HG03039 (cell line): ENCODE measurements at regions not wholly inside any gene's neighbourhood (a gene's known extent, or its start where the extent isn't known, plus 50 kb on each side); places are given as distances from the start of the nearest gene placed in this dataset.
"Not testable (repeated sequence)": the region's sequence is repeated elsewhere in the genome, so short reads cannot be mapped to it uniquely, and the experiment has no call there.

ENCODE experiments used
- ATAC-seq: cut with Tn5 transposase; IDR thresholded peaks from one replicate; pipeline ENCODE4 v1.9.1; 2021; ENCODE audit warnings: mild to moderate bottlenecking, moderate library complexity; ENCODE audit not compliant: unreplicated experiment

GRCh38 chr11:81634483-81634882 lies 1099.2 kb downstream of the FAM181B start:
- ATAC-seq = no peak

GRCh38 chr11:81602508-81602907 lies 1131.2 kb downstream of the FAM181B start:
- no peak for ATAC-seq

DNA sequence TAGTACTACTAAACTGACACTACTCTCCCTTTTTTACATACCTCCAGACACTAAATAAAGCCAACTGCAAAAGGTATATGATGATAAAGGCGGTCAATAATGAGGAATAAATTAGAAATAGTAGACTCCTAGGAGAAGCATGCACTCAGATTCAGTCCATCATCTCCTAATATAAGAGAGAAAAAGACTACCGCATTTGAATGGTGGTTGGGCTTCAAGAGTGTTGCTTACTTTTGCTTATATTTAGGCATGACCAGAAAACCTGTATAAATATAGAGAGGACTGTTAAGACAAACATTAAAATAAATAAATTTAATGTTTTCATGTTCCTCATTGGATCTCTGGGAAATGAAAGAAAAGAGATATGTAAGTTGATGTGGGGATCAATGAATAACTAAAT lies 1137.0 kb downstream of the FAM181B start:
- ATAC-seq = no peak

- no peak for ATAC-seq
These were observed 1148.2 kb downstream of the FAM181B start for GRCh38 chr11:81585390-81585933.

- ATAC-seq = no peak
These were observed 1154.3 kb downstream of the FAM181B start for GRCh38 chr11:81579339-81579738.

- ATAC-seq = no peak
These were observed 1155.1 kb downstream of the FAM181B start for GRCh38 chr11:81578571-81578970.

DNA sequence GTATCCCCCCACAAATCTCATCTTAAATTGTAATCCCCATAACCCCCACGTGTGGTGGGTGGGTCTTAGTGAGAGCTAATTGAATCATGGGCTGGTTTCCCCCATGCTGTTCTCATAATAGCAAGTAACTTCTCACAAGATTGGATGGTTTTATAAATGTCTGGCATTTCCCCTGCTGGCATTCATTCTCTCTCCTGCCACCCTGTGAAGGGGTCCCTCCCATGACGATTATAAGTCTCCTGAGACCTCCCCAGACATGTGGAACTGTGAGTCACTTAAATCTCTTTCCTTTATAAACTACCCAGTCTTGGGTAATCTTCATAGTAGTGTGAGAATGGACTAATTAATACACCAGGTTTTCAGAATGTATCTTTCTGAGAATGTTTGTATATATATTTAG lies 1159.4 kb downstream of the FAM181B start:
- ATAC-seq = no peak

DNA sequence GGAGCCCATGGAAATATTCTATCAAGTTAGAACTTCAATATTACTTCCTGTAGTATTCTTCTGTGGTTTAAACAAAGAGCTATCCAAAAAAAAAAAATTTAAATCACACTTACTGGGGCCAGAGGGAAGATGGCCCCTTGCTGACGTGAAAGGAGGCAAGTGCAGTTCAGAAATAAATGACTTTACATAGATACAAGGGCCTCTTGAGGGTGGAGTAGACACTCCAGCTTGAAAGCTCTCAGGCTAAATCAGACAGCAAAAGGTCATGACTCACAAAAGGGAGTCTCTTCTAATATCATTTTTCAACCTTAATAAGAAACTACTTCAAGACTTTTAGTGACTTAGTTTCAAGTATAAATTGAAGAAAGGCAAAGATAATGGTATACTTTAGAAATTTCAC lies 1160.3 kb downstream of the FAM181B start:
- no peak for ATAC-seq

GRCh38 chr11:81570669-81571068 lies 1163.0 kb downstream of the FAM181B start:
- no peak for ATAC-seq

- ATAC-seq = no peak
These were observed 1163.7 kb downstream of the FAM181B start for GRCh38 chr11:81569999-81570398.

DNA sequence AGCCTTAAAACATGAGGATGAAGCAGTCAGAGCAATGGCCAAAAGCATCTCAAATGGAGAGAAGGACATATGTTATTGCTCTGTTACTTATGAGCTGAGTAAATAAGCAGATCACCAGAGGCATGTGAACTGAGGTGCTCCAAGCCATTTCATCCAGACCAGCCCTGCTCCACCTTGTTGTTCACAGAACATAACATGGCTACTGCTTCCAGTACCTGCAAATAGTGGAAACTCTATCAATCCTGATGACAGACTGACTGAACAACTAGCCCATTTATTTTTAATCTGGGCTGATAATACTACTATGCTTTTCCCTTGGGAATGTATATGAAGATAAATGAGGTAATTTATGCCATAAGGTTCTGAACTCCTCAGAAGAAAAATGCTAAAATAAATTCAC lies 1164.7 kb downstream of the FAM181B start:
- no peak for ATAC-seq

GRCh38 chr11:81548123-81548522 lies 1185.5 kb downstream of the FAM181B start:
- no peak for ATAC-seq

GRCh38 chr11:81539806-81540205 lies 1193.9 kb downstream of the FAM181B start:
- not testable (repeated sequence) for ATAC-seq

GRCh38 chr11:81515566-81515965 lies 1218.1 kb downstream of the FAM181B start:
- ATAC-seq = no peak

- ATAC-seq = peak; percentile 79
These were observed 1236.4 kb downstream of the FAM181B start for GRCh38 chr11:81497202-81497804.

DNA sequence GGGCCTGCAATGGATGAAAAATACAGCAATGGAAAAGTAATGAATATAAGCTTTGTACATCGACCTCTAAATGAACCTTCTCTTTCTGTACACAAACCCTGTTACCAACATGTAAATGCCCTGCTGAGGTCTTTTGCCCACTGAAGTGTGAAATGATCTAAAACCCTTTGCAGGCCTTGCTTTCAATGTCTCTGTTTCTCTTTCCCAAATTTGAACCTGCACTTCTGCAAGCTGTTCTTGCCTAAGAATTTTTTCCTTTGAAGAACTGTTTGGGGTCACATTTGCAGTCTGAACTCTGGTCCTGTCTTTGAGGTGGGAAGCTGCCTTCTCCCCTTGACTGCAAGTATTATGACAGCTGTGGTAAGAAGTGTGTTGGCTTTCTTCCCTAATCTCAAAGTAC lies 1237.1 kb downstream of the FAM181B start:
- ATAC-seq = no peak

DNA sequence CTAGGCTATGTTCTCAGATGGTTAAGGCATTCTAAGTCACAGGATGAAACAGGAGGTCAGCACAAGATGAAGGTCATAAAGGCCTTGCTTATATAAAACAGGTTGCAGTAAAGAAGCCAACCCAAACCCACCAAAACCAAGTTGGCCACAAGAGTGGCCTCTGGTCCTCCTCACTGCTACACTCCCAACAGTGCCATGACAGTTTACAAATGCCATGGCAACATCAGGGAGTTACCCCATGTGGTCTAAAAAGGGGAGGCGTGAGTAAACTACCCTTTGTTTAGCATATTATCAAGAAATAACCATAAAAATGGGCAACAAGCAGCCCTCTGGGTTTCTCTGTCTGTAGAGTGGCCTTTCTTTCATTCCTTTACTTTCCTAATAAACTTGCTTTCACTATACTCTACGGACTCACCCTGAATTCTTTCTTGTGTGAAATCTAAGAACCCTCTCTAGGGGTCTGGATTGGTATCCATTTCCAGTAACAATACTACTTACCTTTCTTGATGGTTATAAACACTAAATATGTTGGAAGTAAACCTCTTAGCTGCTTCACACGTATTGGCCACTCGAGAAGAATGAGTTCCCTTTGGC lies 1237.9 kb downstream of the FAM181B start:
- ATAC-seq = no peak

- ATAC-seq = no peak
These were observed 1239.2 kb downstream of the FAM181B start for GRCh38 chr11:81494431-81494830.

DNA sequence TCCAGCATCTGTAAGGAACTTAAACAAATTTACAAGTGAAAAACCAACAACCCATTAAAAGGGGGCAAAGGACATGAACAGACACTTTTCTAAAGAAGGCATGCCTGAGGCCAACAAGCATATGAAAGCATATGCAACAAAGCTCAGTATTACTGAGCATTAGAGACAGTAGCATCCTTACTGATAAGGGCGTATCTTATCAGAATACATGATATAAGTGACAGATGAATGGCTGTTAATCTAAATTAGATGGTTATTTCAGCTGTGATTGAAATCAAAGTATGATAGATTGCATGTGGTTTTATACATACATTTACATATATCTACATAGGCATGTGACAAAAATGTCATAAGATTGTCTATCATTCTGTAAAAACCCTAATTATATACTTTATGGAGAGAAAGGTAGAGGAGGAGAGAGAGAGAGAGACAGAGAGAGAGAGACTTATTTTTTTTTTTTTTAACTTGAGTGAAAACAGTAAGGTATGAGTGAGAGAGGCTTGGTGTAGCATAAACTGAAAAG lies 1240.7 kb downstream of the FAM181B start:
- ATAC-seq = no peak

- ATAC-seq = no peak
These were observed 1246.6 kb downstream of the FAM181B start for GRCh38 chr11:81487109-81487508.

GRCh38 chr11:81484196-81484595 lies 1249.5 kb downstream of the FAM181B start:
- no peak for ATAC-seq

GRCh38 chr11:81477277-81477676 lies 1256.4 kb downstream of the FAM181B start:
- ATAC-seq = no peak
